SHP77 treated with DMSO at 0.1 percent for 48 hours (cell line): ENCODE measurements at regions not wholly inside any gene's neighbourhood (a gene's known extent, or its start where the extent isn't known, plus 50 kb on each side); places are given as distances from the start of the nearest gene placed in this dataset.

Source experiments
- DNase-seq: peaks from one replicate; lab custom pipeline; 2025; lab: John Stamatoyannopoulos, UW

DNA sequence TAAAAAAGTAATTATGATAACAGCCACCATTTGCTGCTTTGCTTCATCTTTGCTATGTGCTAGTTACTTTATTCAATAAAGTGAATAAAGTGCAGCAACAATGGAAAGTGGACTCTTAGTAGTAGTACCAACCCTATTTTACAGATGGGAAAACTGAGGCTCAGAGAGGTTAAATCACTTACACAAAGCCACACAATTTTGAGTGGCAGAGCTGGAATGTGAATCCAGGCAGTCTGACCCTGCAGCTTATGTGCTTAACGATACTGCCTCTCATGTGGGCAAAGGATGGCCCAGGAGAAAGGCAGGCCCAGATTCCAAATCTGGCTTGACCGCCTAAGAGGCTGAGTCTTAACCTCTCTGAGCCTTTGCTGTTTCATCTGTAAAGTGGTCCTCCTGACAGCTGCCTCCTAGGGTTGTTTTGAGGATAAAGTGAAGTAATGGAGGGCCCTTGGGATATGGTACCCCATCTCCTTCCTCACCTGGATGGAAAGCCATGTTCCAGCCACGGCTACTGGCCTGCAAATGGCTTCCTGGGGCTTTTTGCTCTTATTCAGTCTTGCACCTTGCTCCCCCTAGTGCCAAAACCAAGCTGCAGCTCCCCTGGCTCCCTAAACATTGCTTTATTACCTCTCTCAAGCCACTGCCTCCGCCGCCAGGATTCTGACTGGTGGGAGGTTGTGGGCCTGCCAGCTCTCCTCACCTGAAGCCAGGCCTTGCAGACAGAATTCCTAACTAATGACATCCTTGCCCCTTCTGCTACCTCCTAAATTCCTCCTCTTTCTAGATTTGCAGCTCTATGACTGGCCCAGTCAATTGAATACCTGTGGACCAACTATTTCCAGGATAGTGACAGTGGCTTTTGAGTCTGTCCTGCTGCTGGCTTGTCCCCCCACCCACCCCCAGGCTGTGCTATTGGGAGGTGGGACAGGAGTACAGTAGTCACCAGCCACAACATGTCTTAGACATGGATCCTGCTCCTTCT is 283.3 kb upstream of the PWP1 start:
- peak; percentile 1 for DNase-seq

DNA sequence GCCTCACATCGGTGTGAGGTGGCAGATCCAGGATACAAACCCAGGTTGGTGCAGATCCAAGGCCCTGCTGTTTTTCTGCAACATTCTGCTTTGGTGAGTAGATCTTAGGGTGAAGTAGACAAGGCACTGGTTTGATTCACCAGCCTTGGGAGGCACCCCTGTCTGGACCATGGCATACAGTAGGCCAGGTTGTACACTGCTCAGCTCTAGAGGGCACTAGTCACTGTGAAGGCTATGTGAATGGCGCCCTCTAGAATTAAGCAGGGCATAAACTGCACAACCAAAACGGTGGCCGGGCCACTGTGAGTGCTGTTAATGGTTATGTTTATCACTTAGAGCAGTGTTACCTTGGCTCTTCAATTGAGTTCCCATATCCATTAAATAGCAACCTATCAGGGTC is 280.6 kb upstream of the PWP1 start:
- no peak for DNase-seq

GRCh38 chr12:107405436-107405835 is 280.2 kb upstream of the PWP1 start:
- DNase-seq: no peak

DNA sequence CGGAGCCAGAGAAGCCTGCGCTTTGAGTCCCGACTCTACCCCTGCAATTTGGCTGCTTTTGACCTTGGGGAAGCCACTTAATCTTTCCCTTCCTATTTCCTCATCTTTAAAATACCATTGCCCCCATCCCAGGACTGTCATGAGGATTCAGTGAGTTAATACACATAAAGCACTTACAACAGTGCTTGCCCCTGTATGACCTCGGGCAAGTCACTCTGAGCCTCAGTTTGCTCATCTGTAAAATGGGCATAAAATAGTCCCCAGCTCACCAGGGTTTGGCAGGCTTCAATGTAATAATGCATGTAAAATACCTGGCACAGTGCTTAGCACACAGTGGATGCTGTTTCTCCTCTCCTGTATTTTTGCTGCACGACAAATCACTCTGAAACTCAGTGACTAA is 278.7 kb upstream of the PWP1 start:
- no peak for DNase-seq

- DNase-seq: no peak
Measured at GRCh38 chr12:107411792-107412535, 273.6 kb upstream of the PWP1 start.

- DNase-seq: no peak
Measured at GRCh38 chr12:107415071-107415470, 270.5 kb upstream of the PWP1 start.

DNA sequence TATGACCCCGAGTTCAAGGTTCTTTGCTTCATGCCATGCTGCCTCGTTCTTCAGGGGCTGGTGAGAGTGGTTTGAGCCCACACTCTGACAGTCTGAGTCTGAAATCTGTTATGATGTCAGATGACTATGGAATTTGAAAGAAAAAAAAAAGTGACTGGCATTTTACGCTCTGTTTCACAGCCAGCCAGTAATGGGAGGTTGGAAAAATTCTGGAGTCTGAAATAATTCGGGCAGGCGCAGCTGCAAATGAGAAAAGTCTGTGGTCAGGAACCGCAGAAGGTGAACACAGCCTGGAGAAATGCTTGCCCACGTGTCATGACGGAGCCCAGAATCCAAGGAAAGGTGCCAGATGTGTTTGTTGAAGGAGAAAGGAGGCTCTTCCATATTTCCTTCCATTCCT is 269.8 kb upstream of the PWP1 start:
- no peak for DNase-seq

- no peak for DNase-seq
Measured at GRCh38 chr12:107417004-107417403, 268.6 kb upstream of the PWP1 start.

- no peak for DNase-seq
Measured at GRCh38 chr12:107418981-107419380, 266.6 kb upstream of the PWP1 start.

DNA sequence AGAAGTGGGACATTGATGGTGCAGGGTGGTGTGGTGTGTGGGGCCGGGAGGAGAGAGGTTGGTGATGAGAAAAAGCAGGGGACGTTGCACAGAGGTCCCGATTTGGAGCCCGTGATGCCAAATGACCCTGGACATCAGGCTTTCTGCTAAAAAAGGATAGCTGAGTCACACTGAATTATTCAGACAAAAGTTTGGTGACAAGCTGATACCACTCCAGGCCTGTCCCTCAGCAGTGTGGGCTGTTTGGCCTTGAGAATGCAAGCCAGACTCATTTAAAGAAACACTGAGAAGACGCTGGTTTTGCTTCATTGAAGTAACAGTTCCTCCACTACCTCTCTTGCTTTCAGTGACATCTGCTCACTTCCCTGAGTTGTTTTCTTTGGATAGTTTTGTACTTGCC is 262.1 kb upstream of the PWP1 start:
- no peak for DNase-seq

DNA sequence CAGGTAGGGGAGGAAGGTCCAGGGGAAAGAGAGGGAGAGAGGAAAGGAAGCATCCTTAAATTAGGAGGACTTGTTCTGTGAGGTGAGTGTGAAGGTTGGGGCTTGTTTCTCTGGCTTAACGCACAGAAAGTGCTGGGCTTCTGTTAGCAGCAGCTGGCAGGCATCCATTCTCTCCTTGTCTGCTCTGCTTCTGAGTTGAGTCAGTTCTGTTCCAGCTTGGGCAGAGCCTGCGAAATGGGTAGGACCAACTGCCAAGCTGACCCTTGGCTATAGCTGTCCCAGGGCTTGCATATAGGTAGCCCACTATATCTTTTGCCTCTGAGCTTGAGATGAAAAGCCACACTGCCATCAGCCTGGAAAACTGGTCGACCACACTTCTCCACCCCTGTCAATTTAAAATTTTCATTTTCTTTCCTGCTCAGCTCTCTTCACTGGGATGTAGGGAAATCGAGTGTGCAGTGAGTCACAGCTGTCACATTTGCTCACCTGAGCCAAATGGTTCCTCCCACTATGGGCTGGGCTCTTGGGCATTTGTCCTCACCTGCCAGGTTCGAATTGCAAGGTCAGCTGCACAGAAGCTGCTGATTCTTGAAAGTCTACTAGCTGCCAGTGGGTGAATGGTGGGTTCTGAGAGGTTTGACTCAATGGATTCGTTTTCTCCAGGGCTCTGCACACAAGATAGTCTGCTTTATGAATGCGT is 256.4 kb upstream of the PWP1 start:
- DNase-seq: no peak

DNA sequence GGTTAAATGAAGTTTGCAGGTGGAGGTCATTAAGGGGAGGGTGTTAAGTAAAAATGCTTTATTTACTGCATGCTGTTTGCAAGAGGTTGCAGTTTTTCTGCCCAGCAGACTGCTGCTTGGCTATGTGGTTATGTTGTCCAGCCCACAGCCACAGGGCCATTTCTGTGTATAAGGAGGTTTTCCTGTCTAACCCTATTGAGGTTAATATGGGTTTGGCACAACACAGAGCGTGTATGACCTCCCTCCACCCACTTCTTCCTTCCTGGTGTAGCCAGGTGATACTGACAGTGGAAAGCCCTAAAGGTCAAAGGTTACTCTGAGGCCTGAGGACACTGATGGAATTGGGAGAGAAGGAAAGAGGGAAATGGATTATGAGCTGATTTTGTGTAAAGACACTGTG is 253.7 kb upstream of the PWP1 start:
- DNase-seq: no peak

- DNase-seq: no peak
Measured at GRCh38 chr12:107435072-107435471, 250.5 kb upstream of the PWP1 start.

- no peak for DNase-seq
Measured at GRCh38 chr12:107435520-107435919, 250.1 kb upstream of the PWP1 start.

DNA sequence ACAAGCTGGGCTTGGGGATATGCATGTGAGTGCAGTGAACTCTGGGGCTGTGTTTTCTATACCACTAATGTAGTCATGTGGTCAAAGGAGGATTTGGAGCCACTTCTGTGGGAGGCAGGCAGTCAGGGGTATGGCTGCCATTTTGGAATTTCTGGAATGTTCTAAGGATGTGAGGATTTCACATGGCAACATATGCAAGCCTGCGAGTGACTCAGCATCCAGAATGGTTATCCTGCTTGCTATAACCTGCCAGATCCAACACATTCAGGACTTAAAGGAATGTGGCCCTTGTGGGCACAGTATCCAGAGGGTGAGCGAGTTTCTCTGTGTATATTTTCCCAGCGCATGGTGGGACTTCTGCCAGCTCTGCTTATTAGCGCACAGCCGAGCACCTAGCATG is 249.2 kb upstream of the PWP1 start:
- no peak for DNase-seq

DNA sequence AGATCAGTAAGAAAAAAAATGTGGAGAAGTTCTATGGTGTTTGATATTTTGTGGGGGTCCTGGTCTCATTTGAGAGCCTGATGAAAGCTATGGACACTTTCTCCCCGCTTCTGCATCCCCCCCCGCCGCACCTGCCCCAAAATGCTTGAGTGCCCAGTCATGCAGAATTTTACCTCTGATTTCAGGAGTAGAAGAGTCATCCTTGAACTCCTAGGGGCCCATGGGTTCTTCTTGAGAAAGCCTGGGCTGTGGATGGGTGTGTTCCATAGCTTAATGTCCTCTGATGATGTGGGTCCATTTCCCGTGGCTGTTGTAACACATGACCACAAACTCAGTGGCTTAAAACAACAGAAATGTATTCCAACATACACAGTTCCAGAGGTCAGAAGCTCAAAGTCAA is 248.8 kb upstream of the PWP1 start:
- no peak for DNase-seq

DNA sequence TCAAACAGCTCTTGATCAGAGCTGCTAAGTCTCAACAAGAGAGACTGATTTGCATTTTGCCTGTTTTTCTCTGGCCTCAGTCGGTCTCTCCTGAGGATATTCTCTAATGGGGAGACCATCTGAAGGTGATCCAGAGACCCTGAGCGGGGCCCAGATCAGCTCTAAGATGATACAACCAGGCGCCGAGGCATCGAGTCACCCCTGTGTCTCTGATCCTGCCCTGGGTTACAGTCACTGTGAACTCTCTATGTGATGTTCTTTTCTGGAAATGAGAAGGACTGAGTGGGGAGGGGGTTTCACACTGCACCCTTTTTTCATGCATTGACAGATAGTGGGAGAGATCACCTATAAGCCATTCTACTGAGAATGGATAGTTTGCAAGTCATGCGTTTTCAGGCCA is 247.6 kb upstream of the PWP1 start:
- no peak for DNase-seq

- no peak for DNase-seq
Measured at GRCh38 chr12:107439026-107439738, 246.4 kb upstream of the PWP1 start.

DNA sequence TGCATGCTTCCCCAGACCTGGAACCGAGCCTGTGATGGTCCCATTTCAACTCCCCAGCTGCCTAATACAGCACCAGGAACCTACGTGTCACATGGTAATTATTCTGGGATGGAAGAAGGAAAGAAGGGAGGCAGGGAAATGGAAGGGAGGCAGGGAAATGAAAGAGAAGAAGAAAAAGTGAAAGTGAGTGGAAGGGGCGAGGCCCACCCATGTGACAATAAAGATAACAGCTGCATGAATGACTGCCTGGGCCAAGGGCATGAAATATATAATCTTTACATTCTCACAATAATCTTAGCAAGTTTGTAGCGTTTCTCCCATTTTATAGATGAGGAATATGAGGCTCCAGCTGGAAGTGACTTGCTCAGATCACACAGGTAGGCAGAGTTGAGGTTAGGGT is 245.0 kb upstream of the PWP1 start:
- DNase-seq: no peak

DNA sequence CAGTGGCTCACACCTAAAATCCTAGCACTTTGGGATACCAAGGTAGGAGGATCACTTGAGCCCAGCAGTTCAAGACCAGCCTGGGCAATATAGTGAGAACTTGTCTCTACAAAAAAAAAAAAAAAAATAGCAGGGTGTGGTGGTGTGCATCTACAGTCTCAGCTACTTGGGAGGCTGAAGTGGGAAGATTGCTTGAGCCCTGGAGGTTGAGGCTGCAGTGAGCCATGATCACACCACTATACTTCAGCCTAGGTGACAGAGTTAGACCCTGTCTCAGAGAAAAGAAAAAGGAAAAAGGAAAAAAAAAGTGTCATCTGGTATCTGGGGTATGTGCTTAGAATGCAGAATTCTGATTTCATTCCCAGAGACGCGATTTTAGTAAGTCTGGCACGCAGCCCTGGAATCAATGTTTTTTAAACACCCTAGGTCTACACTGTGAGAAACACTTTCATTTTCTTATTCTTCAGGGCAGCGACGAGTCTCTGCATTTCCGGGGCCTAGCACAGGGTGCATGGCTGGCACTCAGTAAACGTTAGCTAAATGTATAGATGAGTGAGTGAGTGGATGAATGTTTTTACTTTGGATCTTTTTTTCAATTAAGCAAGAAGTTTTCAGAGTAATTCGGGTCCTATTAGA is 243.8 kb upstream of the PWP1 start:
- DNase-seq: no peak

GRCh38 chr12:107442326-107442987 is 243.1 kb upstream of the PWP1 start:
- no peak for DNase-seq
